H1 (cell line): ENCODE measurements at regions not wholly inside any gene's neighbourhood (a gene's known extent, or its start where the extent isn't known, plus 50 kb on each side); places are given as distances from the start of the nearest gene placed in this dataset.

ENCODE experiments used
- CTCF ChIA-PET: fragments of 300-600 bp; sonication (Branson Sonifier 250); formaldehyde crosslinking; loops from one replicate; lab custom pipeline; 2021; ENCODE audit not compliant: partially characterized antibody; lab: Charles Lee
- POLR2A ChIA-PET: fragments of 300-600 bp; sonication (Branson Sonifier 250); formaldehyde crosslinking; loops from one replicate; lab custom pipeline; 2021; ENCODE audit warnings: inconsistent platforms; ENCODE audit not compliant: partially characterized antibody; lab: Charles Lee
- DNase-seq, 2 experiments: peaks; one replicate each; pipeline versions ENCODE4 v3.0.0 to v3.0.0-alpha.2; 2010 to 2022; ENCODE audit warnings: low spot score in 2 of 2, low read depth in 1 of 2, mixed read lengths in 1 of 2
- FAIRE-seq: peaks from 2 replicates; lab custom pipeline; 2011; peaks lifted over from hg19 to GRCh38; lab: Jason Lieb, UNC
- H2AFZ ChIP-seq: 2 replicates; pipeline ENCODE4 v1.8.1; 2012; ENCODE audit warnings: low read length, inconsistent platforms
- H2AK5ac ChIP-seq: 2 replicates; pipeline ENCODE4 v1.6.1; 2013; ENCODE audit warnings: low read depth, low read length
- H2BK120ac ChIP-seq: replicated peaks from 2 replicates; pipeline ENCODE3; 2013; ENCODE audit warnings: low read depth, low read length, inconsistent platforms
- H2BK12ac ChIP-seq: 2 replicates; pipeline ENCODE4 v1.6.1; 2013; ENCODE audit warnings: low read depth, low read length
- H2BK15ac ChIP-seq: 2 replicates; pipeline ENCODE4 v1.6.1; 2013; ENCODE audit warnings: low read length
- H2BK20ac ChIP-seq: 2 replicates; pipeline ENCODE4 v1.6.1; 2013; ENCODE audit warnings: low read length
- H2BK5ac ChIP-seq: 2 replicates; pipeline ENCODE4 v1.6.1; 2013; ENCODE audit warnings: low read depth, low read length
- H3K14ac ChIP-seq: 2 replicates; pipeline ENCODE4 v1.6.1; 2013; ENCODE audit warnings: inconsistent platforms; ENCODE audit not compliant: insufficient read length
- H3K18ac ChIP-seq: 2 replicates; pipeline ENCODE4 v1.6.1; 2013; ENCODE audit warnings: low read length; ENCODE audit errors: extremely low read depth
- H3K23ac ChIP-seq: 2 replicates; pipeline ENCODE4 v1.6.1; 2013; ENCODE audit warnings: inconsistent platforms; ENCODE audit not compliant: insufficient read length
- H3K23me2 ChIP-seq: 2 replicates; pipeline ENCODE4 v1.6.1; 2013; ENCODE audit warnings: low read depth, low read length
- H3K27ac ChIP-seq: 2 replicates; pipeline ENCODE4 v1.6.1; 2011; ENCODE audit warnings: low read depth, low read length, inconsistent platforms
- H3K27me3 ChIP-seq, 4 experiments: replicated peaks in 1 of 4; 1 replicate in 1 of 4; 2 replicates in 3 of 4; pipeline versions ENCODE4 v1.6.1 to v1.8.1; 2011 to 2013; ENCODE audit warnings: low read length in 3 of 4, mild to moderate bottlenecking in 3 of 4, inconsistent platforms in 2 of 4, mixed read lengths in 2 of 4, moderate library complexity in 1 of 4; ENCODE audit not compliant: control insufficient read depth in 3 of 4, insufficient read depth in 3 of 4; ENCODE audit errors: extremely low read depth in 1 of 4
- H3K36me3 ChIP-seq, 4 experiments: 2 replicates each; pipeline versions ENCODE4 v1.6.1 to v1.8.1; 2011 to 2013; ENCODE audit warnings: mild to moderate bottlenecking in 4 of 4, low read length in 3 of 4, moderate library complexity in 2 of 4, control low read depth in 1 of 4, inconsistent platforms in 1 of 4; ENCODE audit not compliant: insufficient read depth in 4 of 4, control insufficient read depth in 2 of 4
- H3K4ac ChIP-seq: replicated peaks from 2 replicates; pipeline ENCODE3; 2013; ENCODE audit warnings: low read length, low read depth, mixed read lengths, inconsistent platforms; ENCODE audit not compliant: insufficient read length
- H3K4me1 ChIP-seq, 4 experiments: replicated peaks in 1 of 4; 1 replicate in 1 of 4; 2 replicates in 3 of 4; pipeline versions ENCODE4 v1.6.1 to v1.8.1; 2011 to 2013; ENCODE audit warnings: low read length in 3 of 4, inconsistent platforms in 2 of 4, mixed read lengths in 1 of 4; ENCODE audit not compliant: insufficient read depth in 4 of 4, control insufficient read depth in 3 of 4
- H3K4me2 ChIP-seq, 2 experiments: 2 replicates each; pipeline versions ENCODE4 v1.6.1 to v1.8.1; 2011 to 2013; ENCODE audit warnings: low read depth in 2 of 2, low read length in 2 of 2, control low read depth in 1 of 2, inconsistent platforms in 1 of 2, mild to moderate bottlenecking in 1 of 2; ENCODE audit not compliant: insufficient read depth in 1 of 2
- H3K4me3 ChIP-seq, 4 experiments: fragments of 200-600, 300-600 bp in 1 of 4; sonication (generic), shearing (Covaris generic), sonication (Bioruptor Twin) in 1 of 4; 2 replicates each; pipeline versions ENCODE4 v1.5.1 to v1.8.1; 2011 to 2016; ENCODE audit warnings: low read length in 4 of 4, low read depth in 3 of 4, control low read depth in 2 of 4, inconsistent platforms in 2 of 4, mild to moderate bottlenecking in 2 of 4, mixed read lengths in 1 of 4, moderate library complexity in 1 of 4; ENCODE audit not compliant: insufficient read depth in 2 of 4; ENCODE audit errors: extremely low read depth in 1 of 4
- H3K56ac ChIP-seq: replicated peaks from 2 replicates; pipeline ENCODE3; 2013; ENCODE audit warnings: low read depth, mild to moderate bottlenecking, mixed read lengths, low read length, inconsistent platforms; ENCODE audit not compliant: insufficient read length
- H3K79me1 ChIP-seq: 2 replicates; pipeline ENCODE4 v1.6.1; 2013; ENCODE audit warnings: low read depth, low read length, control low read depth
- H3K79me2 ChIP-seq, 2 experiments: 2 replicates each; pipeline versions ENCODE4 v1.6.1 to v1.8.1; 2012 to 2013; ENCODE audit warnings: low read length in 2 of 2, mild to moderate bottlenecking in 2 of 2, inconsistent platforms in 1 of 2; ENCODE audit not compliant: insufficient read depth in 2 of 2, control insufficient read depth in 1 of 2
- H3K9ac ChIP-seq, 4 experiments: replicated peaks in 1 of 4; 1 replicate in 1 of 4; 2 replicates in 3 of 4; pipeline versions ENCODE4 v1.6.1 to v1.8.1; 2011 to 2013; ENCODE audit warnings: low read depth in 3 of 4, low read length in 3 of 4, control low read depth in 2 of 4, mild to moderate bottlenecking in 2 of 4, moderate library complexity in 2 of 4, inconsistent platforms in 1 of 4; ENCODE audit errors: extremely low read depth in 1 of 4
- H3K9me3 ChIP-seq, 2 experiments: 2 replicates each; pipeline versions ENCODE4 v1.6.1 to v1.8.1; 2012 to 2013; ENCODE audit warnings: mild to moderate bottlenecking in 2 of 2, moderate library complexity in 2 of 2, control low read depth in 1 of 2, inconsistent platforms in 1 of 2, low read depth in 1 of 2, low read length in 1 of 2, mixed read lengths in 1 of 2; ENCODE audit not compliant: insufficient read depth in 2 of 2
- H4K20me1 ChIP-seq, 2 experiments: replicated peaks in 1 of 2; 2 replicates each; pipeline versions ENCODE3 to v1.8.1; 2011 to 2013; ENCODE audit warnings: inconsistent platforms in 2 of 2, low read length in 2 of 2, mild to moderate bottlenecking in 1 of 2; ENCODE audit not compliant: insufficient read depth in 2 of 2, control insufficient read depth in 1 of 2
- H4K5ac ChIP-seq: 2 replicates; pipeline ENCODE4 v1.6.1; 2013; ENCODE audit warnings: low read length, low read depth, mixed read lengths, inconsistent platforms; ENCODE audit not compliant: insufficient read length
- H4K8ac ChIP-seq: 2 replicates; pipeline ENCODE4 v1.8.0; 2013; ENCODE audit warnings: mild to moderate bottlenecking, moderate library complexity, low read length, inconsistent platforms; ENCODE audit not compliant: insufficient read depth; ENCODE audit errors: extremely low read depth
- H4K91ac ChIP-seq: replicated peaks from 2 replicates; pipeline ENCODE3; 2013; ENCODE audit warnings: low read length, mixed read lengths, inconsistent platforms; ENCODE audit not compliant: insufficient read length
- EP300 ChIP-seq, 2 experiments: IDR thresholded peaks; 1 replicate in 1 of 2; 2 replicates in 1 of 2; pipeline ENCODE4 v1.6.1; 2011 to 2012; ENCODE audit warnings: low read depth in 2 of 2, low read length in 2 of 2, mild to moderate bottlenecking in 2 of 2, borderline replicate concordance in 1 of 2, inconsistent platforms in 1 of 2, moderate library complexity in 1 of 2
- EZH2 ChIP-seq: fragments of 200-600 bp; sonication (generic); IDR thresholded peaks from 2 replicates; pipeline ENCODE4 v1.7.1; 2012; ENCODE audit warnings: low read depth, mild to moderate bottlenecking, moderate library complexity, low read length, inconsistent platforms; ENCODE audit not compliant: severe bottlenecking
- FOSL1 ChIP-seq: IDR thresholded peaks from 2 replicates; pipeline ENCODE4 v1.6.1; 2011; ENCODE audit warnings: mild to moderate bottlenecking, low read depth, low read length, moderate library complexity; ENCODE audit not compliant: insufficient read depth
- GTF2F1 ChIP-seq: IDR thresholded peaks from 2 replicates; pipeline ENCODE4 v1.6.1; 2012; ENCODE audit warnings: low read depth, low read length, improper control_type of control experiment, borderline replicate concordance
- HDAC6 ChIP-seq: IDR thresholded peaks from one replicate; pipeline ENCODE4 v1.7.1; 2012; ENCODE audit warnings: low read depth, mild to moderate bottlenecking, inconsistent platforms, low read length, moderate library complexity
- KDM4A ChIP-seq: IDR thresholded peaks from one replicate; pipeline ENCODE4 v1.7.1; 2012; ENCODE audit warnings: low read depth, mild to moderate bottlenecking, moderate library complexity, low read length, inconsistent platforms; ENCODE audit not compliant: severe bottlenecking
- PHF8 ChIP-seq: fragments of 200-600 bp; sonication (generic); conservative IDR thresholded peaks from 2 replicates; pipeline ENCODE4 v1.7.1; 2012; ENCODE audit warnings: low read depth, mild to moderate bottlenecking, inconsistent platforms, low read length, moderate library complexity
- SIN3A ChIP-seq, 2 experiments: IDR thresholded peaks in 1 of 2; conservative IDR thresholded peaks in 1 of 2; 2 replicates each; pipeline ENCODE4 v1.6.1; 2011 to 2012; ENCODE audit warnings: low read length in 2 of 2, improper control_type of control experiment in 1 of 2, low read depth in 1 of 2, mild to moderate bottlenecking in 1 of 2
- SP4 ChIP-seq: IDR thresholded peaks from 2 replicates; pipeline ENCODE4 v1.6.1; 2012; ENCODE audit warnings: low read length, inconsistent platforms
- SRF ChIP-seq: IDR thresholded peaks from 2 replicates; pipeline ENCODE4 v1.6.1; 2011; ENCODE audit warnings: mild to moderate bottlenecking, low read depth, low read length, moderate library complexity
- SUZ12 ChIP-seq: fragments of 200-600 bp; sonication (generic); IDR thresholded peaks from 2 replicates; pipeline ENCODE4 v1.6.1; 2012; ENCODE audit warnings: mild to moderate bottlenecking, inconsistent platforms, low read length, moderate library complexity, mixed read lengths
- TAF1 ChIP-seq: IDR thresholded peaks from 2 replicates; pipeline ENCODE4 v1.6.1; 2011; ENCODE audit warnings: mild to moderate bottlenecking, low read depth, low read length
- whole genome bisulfite sequencing, 2 experiments: shearing (Covaris generic) in 1 of 2; methylation state at CpG; one replicate each; pipeline versions ENCODE4 v1.1.6 to v1.1.7; 2013 to 2015; ENCODE audit warnings: low lambda C conversion rate in 2 of 2, mixed read lengths in 2 of 2, inconsistent platforms in 1 of 2, low coverage in 1 of 2, missing lambda C conversion rate in 1 of 2; ENCODE audit not compliant: insufficient replicate concordance in 2 of 2, insufficient coverage in 1 of 2, insufficient read length in 1 of 2; ENCODE audit errors: extremely low coverage in 1 of 2, missing lambda C conversion rate in 1 of 2; 5-methylcytosine and 5-hydroxymethylcytosine counted together
- TF ChIP-seq, protein P1 (sequence below): IDR thresholded peaks from 2 replicates; pipeline ENCODE4 v1.6.1; 2012; ENCODE audit warnings: low read length, inconsistent platforms

DNA sequence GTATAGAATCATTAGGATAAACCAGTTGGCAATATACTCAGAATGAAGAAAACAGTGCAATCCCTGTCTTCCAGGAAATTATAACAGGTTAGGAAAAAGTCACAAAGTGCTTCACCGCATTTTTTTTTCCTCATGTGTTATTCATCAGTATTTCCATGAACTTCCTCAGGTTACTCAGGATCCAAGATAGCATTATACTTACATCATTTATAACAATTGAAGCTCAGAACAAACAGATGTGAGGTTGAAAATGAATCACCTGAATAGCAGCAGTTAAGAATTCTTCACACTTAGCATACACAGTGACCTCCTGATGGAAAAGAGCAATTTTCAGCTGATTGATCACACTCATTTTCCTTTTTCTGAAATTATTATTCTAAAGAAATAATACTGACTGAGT is 1040.7 kb upstream of the B3GALT2 start:
- H2BK12ac ChIP-seq = no peak overlapping the region
- no peaks in the 10 kb centered on the region for H3K23me2 ChIP-seq
- H4K8ac ChIP-seq = no peak overlapping the region
- H3K14ac ChIP-seq = no peak overlapping the region
- no peak overlapping the region for H3K4ac ChIP-seq
- H3K56ac ChIP-seq = no peak overlapping the region
- H3K79me2 ChIP-seq = no peaks in the 10 kb centered on the region
- H3K27me3 ChIP-seq = no peaks in the 10 kb centered on the region
- H2BK15ac ChIP-seq = no peak overlapping the region
- no peaks in the 10 kb centered on the region for H3K4me1 ChIP-seq
- H2AFZ ChIP-seq = no peak overlapping the region
- POLR2A ChIA-PET = no interaction called here
- no peak overlapping the region for H2BK5ac ChIP-seq
- H3K9ac ChIP-seq = no peak overlapping the region
- no peak overlapping the region for H4K5ac ChIP-seq
- no peaks in the 10 kb centered on the region for H3K79me1 ChIP-seq
- H3K18ac ChIP-seq = no peak overlapping the region
- no peak overlapping the region for H3K4me2 ChIP-seq
- H3K27ac ChIP-seq = no peak overlapping the region
- no peak overlapping the region for H2AK5ac ChIP-seq
- no peaks in the 10 kb centered on the region for H3K36me3 ChIP-seq
- no peak overlapping the region for H3K23ac ChIP-seq
- no peaks in the 10 kb centered on the region for H4K20me1 ChIP-seq
- FAIRE-seq = no peak
- no peak for DNase-seq
- no peak overlapping the region for H2BK120ac ChIP-seq
- H2BK20ac ChIP-seq = no peak overlapping the region
- H3K9me3 ChIP-seq = no peaks in the 10 kb centered on the region
- no peak overlapping the region for H3K4me3 ChIP-seq
- 100% methylated on average over 1 of the region's 1 CpG; no CpG with 5 or more reads in 1 of the 2 experiments for WGBS, 2 experiments
- CTCF ChIA-PET = no interaction called here
- no peak overlapping the region for H4K91ac ChIP-seq
- TF ChIP-seq SUZ12 (no peak), FOSL1 (no peak), TAF1 (no peak), SP4 (no peak), EZH2 (no peak), KDM4A (no peak), PHF8 (no peak), SRF (no peak), EP300 (IDR thresholded peaks at IDR 0.05; ENCODE audit: borderline replicate concordance in 1 of 2, low read depth in 2 of 2, low read length in 2 of 2) (no peak), HDAC6 (no peak), SIN3A (conservative IDR thresholded peaks at IDR 0.05 in 1 of 2, IDR thresholded peaks at IDR 0.05 in 1 of 2; ENCODE audit: low read depth in 1 of 2, low read length in 2 of 2) (no peak), GTF2F1 (no peak)
- TF ChIP-seq, protein P1, sequence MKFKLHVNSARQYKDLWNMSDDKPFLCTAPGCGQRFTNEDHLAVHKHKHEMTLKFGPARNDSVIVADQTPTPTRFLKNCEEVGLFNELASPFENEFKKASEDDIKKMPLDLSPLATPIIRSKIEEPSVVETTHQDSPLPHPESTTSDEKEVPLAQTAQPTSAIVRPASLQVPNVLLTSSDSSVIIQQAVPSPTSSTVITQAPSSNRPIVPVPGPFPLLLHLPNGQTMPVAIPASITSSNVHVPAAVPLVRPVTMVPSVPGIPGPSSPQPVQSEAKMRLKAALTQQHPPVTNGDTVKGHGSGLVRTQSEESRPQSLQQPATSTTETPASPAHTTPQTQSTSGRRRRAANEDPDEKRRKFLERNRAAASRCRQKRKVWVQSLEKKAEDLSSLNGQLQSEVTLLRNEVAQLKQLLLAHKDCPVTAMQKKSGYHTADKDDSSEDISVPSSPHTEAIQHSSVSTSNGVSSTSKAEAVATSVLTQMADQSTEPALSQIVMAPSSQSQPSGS = no peak
